GM19240 (cell line): ENCODE measurements at regions not wholly inside any gene's neighbourhood (a gene's known extent, or its start where the extent isn't known, plus 50 kb on each side); places are given as distances from the start of the nearest gene placed in this dataset.

Experiments used
- DNase-seq: peaks from one replicate; pipeline ENCODE4 v3.0.0; 2011; ENCODE audit warnings: low spot score; ENCODE audit not compliant: insufficient read length

DNA sequence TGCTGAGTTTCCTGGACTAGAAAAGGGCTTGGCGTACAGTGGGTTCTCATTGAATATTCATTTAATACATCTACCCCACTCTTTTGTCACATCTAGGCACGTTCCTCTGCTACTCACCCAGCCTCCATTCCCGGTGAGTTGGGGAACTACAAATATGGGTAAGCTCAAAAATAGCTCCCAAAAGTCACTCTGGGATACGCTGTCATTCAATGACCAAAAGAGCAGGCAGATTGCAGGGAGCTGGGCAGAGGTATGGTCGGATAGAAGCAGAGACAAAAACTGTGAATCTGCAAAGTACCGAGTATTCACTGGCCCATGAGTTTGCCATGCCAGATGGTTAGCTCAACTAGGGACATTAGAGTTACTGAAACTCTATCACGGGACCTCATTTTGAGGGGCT is 103.9 kb upstream of the SASH1 start:
- no peak for DNase-seq

DNA sequence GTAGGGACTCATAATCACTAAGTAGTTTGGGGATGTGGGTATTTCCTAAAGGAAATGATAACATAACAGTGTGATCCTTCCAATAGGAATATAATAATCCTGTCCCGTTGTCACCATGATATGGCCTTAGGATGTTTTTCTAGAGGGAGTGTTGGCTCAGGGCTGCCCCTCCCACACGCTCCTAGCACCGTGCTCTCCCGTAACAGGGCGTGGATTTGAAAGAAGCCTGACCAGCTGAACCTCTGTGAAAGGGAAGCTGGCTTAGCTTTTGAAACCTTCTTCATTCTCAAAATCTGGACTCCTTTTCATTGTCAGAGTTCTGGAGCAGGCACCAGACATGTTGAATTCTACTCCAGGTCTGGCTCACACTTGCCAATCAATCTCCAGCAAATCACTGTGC is 103.4 kb upstream of the SASH1 start:
- no peak for DNase-seq

DNA sequence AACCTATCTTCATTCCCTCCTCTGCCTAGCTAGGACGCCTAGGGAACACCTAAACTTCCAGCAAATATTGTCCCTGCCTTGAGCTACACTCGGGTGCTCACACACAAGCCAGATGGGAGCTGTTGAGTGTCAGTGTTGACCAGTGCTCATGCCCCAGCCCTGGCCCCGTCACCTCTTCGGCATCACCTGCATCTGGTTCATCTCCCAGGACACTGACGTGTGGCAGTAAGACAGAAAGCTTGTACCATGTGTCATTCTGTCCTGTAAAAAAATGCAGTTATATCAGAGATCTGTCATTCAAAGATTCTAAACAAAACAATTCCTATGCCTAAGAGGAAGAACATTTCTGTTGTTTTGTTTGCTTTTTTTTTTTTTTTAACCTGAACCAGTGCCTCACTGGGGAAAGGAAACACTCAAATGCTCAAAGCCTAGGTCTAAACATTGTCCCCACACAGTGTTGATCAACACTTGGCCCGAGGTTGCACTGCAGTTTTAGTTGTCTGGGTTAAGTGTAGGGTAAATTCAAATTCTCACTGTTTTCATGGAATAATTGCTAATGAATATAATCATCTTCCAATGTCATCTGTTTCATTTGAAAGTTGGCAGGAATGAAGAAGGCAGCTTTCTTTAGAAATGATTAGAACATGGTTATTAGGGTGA is 102.7 kb upstream of the SASH1 start:
- DNase-seq, result no peak

DNA sequence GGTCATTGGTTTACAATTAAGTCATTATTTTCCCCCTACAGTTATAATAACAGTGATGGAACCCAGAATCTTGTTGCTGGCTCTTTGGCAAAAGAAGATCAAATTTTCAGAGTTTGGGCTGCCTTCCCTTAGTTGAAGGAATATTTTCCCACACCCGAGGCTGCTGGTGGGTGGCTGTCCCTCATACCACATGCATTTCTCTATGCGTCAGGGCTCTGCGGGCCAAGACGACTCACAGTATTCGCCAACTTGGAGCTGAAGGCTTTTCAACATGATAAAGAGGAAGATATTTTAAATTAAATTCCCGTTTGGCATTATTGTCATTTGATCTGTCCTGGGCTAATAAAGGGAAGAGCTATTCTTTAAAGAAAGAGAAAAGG is 102.2 kb upstream of the SASH1 start:
- no peak for DNase-seq

DNA sequence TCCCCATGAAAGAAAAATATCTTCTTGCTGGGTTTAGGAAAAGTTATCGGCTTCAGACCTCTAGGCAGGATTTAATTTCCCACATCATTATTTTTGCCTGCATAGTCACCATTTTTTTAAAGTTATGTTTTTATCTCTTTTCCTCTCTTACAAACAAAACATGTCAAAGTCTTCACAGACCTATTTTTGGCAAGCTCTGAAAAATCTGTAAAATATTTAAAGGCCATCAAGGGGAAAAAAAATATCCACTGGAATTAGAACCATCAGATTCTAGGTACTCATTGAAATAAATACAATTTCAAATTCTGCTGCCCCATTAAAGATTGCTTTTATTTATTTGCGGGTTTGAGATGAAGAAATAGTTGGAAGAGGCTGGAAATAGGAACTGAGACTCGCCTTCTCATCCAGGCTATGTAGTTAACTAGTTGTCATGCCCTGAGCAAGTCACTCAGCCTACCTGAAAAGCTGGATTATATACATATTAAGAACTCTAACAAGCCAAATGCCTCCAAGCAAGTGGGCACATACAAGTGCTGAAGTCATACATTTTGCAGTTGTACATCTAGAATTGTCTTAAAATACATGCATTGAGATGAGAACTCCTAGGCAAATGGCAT is 101.7 kb upstream of the SASH1 start:
- DNase-seq, result no peak

DNA sequence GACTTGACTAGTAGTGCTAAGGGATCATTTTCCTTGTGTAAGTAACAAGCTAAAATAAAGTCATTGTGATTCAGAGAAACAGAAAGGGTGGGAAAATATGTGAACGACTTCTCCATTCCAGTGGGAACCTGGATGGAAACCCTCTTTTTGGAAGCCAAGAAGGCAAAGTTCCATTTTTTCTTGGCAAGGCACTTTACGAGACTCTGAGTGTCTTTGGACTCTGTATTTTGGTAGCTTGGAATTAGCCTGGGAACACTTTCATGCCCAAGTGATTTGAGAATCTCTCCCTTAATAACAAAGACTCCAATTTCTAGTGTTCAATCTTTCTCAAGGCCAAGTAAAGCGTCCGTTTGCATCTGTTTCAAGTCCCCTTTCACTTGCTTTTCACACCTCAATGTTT is 100.5 kb upstream of the SASH1 start:
- DNase-seq, result no peak

DNA sequence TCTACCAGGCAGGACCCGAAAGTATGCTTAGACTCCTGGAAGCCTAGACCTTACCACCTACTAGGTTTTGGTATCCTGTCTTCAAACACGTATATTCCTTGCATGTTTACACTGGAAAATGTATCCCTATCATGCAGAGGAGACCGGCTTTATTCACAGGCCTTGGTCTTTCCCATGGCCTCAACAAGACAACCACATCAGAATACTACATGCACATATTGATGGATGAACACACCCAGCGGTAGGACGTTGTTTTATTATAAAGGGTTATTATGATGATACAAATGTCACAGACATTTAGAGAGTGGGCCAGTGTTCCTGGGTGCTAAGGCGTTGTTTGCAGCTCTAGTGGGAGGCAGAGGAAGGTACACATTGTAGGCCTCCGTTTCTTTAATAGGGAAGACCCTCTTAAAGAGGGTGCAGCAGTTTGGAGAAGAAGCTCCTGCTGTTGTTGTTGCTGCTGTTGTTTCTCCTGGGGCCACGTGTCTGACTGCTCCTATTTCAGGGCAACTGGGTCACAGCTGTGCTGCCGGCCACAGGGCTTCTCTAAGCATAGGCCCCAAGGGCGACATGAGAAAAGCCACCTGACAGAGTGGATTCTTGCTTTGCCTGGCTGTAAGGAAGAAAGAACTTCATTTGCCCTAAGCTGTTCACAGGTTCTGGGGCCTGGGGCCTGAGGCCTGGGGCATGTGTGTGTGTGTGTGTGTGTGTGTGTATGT is 98.3 kb upstream of the SASH1 start:
- DNase-seq, result no peak

DNA sequence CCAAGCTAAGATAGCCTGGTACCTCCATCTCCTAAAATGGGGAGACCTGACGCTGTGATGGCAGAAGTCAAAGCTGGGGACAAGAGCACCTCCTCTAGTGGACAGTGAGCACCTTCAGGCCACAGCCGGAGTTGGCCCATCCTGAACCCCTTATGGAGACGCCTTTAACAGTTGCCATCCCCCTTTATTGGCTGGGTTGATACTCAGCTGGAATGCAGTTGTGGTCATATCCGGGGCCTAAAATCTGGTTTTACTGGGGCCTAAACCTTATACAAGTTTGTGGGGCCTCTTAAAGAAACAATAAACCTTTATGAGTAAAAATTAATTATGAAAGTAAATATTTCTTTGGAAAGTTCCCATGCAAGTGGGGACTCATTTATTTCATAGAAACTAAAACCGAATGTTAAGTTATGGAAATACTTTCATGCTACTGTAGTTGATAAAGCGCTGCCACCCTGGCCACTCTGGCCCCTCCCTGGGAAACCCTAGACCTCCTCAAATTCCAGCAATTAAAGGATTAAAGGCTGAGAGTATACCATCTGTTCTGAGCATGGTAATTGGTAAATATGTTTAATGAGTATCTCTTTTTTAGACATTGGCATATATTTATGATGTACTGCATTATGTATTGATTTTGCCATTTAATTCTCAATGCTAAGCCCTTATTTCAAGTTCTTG is 95.1 kb upstream of the SASH1 start:
- DNase-seq, result no peak

DNA sequence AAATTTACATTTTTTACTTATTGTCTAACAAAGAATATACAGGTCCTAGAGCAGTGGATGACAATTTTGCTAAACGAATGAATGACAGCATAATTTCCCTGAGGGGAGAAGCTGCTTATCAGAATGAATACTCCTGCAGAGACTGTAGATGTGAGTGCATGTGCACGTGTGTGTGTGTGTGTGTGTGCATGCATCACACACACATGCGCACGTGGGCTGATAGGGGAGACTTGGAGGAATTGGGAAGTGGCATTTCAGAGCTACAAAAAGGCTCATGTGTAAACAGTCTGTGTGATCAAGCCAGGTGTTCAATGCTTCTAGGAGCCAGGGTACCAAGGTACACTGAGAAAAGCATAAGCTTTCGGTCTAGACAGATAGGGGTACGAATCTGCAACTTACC is 93.5 kb upstream of the SASH1 start:
- no peak for DNase-seq

DNA sequence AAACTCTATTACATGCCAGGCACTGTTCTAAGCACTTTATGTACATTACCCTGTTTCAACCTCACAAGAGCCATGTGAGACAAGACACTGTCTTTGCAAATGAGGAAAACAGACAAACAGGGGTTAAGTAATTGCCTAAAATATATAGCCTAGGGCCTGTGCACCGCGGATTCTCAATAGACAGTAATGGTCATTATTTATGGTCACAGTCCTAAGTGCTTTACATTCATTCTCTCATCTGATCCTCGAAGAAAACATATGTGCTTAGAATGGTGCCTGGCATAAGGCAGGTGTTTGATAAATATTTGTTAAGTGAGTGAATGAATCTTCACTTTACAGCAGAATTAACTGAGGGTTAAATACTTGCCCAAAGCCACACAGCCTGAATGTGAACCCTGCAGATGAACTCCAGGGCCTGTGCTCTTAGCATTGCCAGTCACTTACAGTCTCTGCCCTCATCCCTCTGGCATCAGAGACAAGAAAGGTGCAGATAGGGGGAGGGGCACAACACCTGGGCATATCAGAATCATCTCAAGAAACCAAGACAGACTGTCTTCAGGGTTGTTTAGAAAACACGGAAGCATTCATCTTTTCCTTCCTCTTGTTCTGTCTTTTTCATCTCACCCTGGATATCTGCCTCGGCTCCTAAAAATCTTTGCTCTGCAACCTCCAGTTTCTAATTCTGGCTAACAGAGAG is 92.8 kb upstream of the SASH1 start:
- DNase-seq, result no peak

DNA sequence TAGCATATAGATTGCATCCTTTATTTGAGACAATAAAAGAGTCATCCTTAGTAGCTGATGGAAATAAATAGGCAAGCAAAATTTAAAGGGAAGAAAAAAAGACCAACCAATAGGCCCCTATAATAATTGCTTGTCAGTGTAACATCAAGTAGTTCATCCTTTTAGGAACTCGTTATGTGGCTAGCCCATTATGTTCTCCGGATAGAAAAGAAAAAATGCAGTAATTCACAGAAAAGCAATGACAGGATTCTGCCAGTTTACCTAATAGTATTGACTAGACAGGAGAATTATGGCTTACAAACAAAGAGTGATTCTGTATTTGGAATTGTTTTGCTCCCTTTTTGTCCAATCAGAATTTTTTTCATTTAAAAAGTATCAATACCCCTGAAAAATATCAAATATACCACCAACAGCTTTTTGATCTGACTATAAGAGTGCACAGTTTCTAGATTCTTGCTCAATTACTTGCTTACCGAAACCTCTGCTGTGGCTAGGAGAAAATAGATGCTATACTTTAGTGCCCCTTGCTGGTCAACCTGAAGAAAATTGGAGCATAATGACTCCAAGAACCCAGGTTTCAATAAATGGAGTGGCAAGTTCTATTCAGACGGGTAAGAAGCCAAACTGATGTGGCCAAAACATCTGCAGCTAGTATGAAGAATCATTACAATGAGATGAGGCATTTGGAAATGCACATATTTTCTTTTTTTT is 91.5 kb upstream of the SASH1 start:
- DNase-seq, result no peak

DNA sequence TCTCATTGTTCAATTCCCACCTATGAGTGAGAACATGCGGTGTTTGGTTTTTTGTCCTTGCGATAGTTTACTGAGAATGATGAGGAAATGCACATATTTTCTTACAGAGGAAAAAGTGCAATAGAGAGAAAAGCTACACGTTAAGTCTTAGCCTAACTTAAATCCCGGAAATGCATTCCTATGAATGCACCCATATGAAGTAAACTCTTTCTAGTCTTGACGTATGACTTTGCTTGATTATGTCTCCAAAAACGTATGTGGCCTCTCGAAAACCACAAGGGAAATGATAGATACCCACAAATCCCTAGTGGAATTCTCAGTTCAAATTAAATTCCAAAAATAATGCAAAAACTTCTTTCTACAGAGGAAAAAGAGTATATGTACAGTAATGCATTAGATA is 90.7 kb upstream of the SASH1 start:
- no peak for DNase-seq

DNA sequence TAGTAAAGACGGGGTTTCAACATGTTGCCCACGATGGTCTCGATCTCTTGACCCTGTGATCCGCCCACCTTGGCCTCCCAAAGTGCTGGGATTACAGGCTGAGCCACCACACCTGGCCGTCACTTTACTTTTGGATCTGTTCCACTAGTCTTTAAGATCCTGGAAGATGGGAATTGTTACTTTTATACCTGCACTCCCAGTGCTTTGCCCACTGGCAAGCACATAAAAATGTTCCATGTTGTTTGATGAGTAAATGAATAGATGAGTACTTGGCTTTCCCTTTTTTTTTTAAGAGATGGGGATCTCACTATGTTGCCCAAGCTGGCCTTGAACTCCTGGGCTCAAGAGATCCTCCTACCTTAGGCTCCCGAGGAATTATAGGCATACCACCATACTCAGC is 84.8 kb upstream of the SASH1 start:
- no peak for DNase-seq

DNA sequence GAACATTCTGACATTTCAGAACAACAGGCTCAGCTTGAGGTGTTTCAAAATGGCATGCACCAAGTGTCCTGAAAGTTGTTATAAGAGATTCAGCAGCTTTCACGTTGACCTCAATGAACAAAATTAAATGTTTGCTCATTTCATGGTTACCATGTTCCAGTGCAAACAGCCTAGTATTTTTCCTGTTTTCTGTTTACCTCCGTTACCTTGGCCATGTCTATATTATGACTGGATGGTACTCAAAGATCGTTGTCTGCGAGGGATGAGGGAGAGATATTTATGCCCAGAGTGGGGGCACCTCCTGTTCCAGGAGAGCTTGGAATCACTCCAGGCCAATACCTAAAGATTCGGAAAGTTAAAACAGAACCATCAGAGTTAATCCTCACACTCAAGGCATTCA is 83.8 kb upstream of the SASH1 start:
- DNase-seq, result no peak

DNA sequence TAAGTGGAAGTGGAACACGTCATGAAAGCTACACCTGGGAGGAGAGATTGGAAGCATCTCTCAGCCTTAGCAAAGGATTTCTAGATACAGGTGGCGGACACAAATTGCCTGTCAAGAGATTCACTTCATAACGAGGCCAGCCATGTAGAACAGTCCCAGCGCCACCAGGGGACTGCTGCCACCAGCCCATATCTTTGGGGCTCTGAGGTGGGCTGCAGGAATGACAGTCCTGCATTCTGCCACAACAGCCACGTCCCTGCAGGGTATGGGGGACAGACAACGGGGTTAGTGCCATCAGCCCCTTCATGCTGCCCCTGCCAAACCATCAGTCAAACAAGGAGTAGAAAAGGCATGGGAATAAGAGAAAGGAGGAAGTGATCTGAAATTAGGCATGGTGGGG is 81.2 kb upstream of the SASH1 start:
- DNase-seq, result no peak

DNA sequence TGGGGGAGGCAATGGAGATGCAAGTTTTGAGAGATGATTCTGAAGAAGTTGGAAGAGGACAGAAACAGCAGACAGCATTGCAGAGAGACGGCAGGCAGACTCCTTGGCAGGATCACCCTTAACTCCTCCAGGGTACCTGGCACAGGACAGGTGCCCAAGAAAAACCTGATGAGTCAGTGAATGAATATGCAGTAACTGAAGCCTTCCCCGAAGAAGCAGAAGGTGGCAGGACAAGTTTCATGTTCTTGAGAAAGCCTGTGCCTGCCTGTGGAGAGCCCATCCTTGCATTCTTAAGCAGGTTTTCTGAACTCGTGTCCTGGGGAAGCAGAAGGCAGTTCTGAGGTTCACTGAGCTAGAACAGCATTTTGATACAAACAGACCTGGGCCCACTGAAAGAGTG is 79.6 kb upstream of the SASH1 start:
- no peak for DNase-seq

DNA sequence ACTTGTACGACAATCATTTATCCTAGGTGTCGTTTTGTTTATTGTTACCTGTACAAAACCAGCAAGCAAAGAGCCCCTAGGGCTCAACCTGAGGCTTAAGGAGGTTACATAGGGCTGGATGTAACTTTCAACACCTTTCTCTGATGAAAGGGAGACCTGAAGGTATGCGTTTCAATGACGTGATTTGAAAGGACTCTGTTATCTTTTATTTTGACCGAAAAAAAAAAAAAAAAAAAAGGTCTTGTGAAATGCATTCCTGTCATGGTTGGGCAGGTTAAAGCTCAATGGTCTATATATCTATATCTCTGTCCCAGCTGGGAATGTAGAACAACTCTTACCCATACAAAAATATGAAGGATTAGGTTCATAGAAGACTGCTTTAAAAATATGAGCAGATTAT is 78.7 kb upstream of the SASH1 start:
- DNase-seq, result no peak

DNA sequence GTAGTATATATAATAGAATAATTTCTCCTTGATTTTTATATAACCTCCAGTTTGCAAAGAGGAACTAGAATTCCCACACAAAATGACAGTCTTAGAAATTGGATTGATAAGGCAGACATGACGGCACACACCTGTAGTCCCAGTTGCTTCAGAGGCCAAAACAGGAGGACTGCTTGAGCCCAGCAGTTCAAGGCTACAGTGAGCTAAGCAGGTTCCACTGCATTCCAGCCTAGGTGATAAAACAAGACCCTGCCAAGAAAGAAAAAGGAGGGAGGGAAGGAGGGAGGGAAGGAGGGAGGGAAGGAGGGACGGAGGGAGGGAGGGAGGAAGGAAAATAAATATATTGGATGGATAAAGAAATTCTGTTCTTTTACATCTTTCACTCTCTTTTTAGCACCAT is 77.6 kb upstream of the SASH1 start:
- no peak for DNase-seq

DNA sequence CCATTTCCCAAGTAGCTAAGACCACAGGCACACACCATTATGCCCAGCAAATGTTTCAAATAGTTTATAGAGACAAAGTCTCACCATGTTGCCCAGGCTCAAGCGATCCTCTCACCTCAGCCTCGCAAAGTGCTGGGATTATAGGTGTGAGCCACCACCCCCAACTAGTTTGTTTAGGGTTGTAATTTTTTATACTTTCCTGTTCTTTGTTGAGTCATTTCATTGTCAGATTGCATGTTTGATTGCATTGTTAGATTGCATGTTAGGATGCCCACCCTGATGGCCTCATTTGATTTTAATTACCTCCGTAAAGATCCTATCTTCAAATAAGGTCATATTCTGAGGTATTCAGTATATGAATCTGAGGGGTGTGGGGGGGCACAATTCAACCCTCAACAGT is 73.3 kb upstream of the SASH1 start:
- no peak for DNase-seq

DNA sequence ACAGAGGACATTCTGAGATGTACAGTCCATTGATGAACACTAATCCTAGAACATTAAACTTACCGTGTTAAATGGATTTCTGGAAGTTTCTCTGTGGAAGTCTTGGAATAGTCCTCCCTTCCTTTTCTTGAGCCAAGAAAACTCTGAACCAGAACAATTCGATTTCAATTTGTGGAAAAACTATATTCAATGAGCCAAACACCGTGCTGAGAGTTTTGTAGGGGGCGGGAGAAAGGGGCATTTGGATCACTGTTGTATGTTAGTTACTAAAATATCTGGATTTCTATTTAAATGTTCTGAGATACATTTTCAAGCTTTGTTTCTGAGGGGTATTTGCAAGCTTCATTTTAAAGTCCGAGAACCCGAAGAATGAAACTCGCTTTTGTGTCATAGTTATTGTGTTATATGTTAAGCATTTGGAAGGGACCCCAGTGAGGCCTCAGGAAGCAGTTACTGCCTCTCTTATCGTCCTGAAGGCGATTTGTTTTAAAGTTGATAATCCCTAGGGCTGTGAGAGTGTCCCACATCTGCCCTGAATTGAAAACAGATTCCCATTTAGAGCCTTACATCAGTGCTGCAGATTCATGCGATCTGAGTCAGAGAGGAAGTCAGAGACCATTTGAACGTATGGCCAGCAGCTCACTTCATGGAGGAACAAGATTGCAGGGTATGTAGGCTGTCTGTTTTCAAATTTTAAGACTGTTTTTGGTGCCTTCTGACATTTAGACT is 70.8 kb upstream of the SASH1 start:
- no peak for DNase-seq

DNA sequence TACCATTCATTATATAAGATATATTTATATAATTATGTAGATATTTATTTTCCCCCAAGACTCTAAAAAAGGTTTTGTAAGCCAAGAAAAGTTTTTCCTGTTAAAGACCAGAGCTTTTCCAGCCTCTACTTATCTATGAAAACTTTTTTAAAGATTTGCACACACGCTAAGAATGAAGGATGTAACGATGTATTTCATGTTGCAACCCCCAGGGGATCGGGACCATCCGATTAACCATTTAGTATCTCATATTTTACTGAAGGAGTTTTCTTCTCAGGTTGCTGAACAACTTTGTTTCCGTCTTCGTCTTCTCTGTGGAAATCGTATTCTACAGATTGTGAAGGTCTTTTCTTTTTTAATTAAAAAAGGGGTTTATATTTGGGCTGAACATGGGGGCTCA is 70.0 kb upstream of the SASH1 start:
- no peak for DNase-seq
